NB4 (cell line): ENCODE measurements at regions not wholly inside any gene's neighbourhood (a gene's known extent, or its start where the extent isn't known, plus 50 kb on each side); places are given as distances from the start of the nearest gene placed in this dataset.

Experiments
- DNase-seq: peaks from one replicate; pipeline ENCODE4 v3.0.0; 2010; ENCODE audit warnings: low read depth
- H3K4me3 ChIP-seq: one replicate; pipeline ENCODE4 v1.5.1; 2011; ENCODE audit warnings: mild to moderate bottlenecking, low read depth, low read length, moderate library complexity
- MYC ChIP-seq: IDR thresholded peaks from 2 replicates; pipeline ENCODE4 v1.6.1; 2011; ENCODE audit warnings: low read depth, low read length
- POLR2A ChIP-seq: IDR thresholded peaks from 2 replicates; pipeline ENCODE4 v1.6.1; 2011; ENCODE audit warnings: mild to moderate bottlenecking; ENCODE audit not compliant: insufficient read length; ENCODE audit errors: extremely low read depth
- TF ChIP-seq, protein P1 (sequence below): IDR thresholded peaks from one replicate; pipeline ENCODE4 v1.5.1; 2012; ENCODE audit warnings: low read depth, low read length
- TF ChIP-seq, protein P2 (sequence below): IDR thresholded peaks from 2 replicates; pipeline ENCODE4 v1.6.1; 2011; ENCODE audit warnings: low read depth, low read length

DNA sequence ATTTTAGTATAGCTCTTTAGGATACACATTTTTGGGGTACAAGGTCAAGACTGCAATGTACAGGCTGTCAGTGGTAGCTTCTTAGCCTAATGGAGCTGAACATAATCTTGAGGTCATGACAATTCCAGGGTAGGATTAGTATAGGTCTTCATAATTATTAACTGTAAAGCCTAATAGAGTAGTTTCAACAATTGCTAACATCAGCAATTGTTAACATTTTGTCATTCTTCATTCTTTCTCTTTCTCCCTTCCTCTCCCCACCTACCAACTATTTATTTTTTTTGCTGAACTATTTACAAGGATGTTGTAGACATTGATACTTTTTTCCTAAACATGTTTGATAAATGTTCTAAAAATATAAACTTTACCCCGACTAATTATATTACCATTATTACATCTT, 461.3 kb upstream of the DCC start:
- DNase-seq: no peak
- TF ChIP-seq POLR2A: no peak
- TF ChIP-seq, protein P1, sequence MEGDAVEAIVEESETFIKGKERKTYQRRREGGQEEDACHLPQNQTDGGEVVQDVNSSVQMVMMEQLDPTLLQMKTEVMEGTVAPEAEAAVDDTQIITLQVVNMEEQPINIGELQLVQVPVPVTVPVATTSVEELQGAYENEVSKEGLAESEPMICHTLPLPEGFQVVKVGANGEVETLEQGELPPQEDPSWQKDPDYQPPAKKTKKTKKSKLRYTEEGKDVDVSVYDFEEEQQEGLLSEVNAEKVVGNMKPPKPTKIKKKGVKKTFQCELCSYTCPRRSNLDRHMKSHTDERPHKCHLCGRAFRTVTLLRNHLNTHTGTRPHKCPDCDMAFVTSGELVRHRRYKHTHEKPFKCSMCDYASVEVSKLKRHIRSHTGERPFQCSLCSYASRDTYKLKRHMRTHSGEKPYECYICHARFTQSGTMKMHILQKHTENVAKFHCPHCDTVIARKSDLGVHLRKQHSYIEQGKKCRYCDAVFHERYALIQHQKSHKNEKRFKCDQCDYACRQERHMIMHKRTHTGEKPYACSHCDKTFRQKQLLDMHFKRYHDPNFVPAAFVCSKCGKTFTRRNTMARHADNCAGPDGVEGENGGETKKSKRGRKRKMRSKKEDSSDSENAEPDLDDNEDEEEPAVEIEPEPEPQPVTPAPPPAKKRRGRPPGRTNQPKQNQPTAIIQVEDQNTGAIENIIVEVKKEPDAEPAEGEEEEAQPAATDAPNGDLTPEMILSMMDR: no peak
- TF ChIP-seq, protein P2, sequence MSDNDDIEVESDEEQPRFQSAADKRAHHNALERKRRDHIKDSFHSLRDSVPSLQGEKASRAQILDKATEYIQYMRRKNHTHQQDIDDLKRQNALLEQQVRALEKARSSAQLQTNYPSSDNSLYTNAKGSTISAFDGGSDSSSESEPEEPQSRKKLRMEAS: no peak
- H3K4me3 ChIP-seq: no peak overlapping the region

DNA sequence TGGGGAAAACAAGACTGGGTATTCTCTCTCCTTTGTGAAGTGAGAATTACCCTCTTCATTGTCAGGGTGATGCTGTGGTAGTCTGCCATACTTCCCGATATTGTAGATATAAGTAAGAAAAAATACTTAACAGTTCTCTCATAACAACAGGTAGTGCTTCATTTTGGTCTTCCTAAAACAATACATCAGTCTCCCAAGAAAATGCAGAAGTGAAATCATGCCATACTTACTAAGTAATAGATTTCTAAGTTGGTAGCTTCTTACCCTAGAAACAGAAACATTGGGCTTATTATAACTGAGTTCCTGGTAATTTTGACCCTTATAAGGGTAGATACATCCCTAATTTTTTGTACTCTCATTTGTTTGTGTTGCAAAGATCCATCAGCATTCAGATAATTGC, 460.7 kb upstream of the DCC start:
- TF ChIP-seq, protein P1: no peak
- TF ChIP-seq, protein P2: no peak
- TF ChIP-seq POLR2A (no peak), MYC (no peak)
- H3K4me3 ChIP-seq: no peak overlapping the region
- no peak for DNase-seq

DNA sequence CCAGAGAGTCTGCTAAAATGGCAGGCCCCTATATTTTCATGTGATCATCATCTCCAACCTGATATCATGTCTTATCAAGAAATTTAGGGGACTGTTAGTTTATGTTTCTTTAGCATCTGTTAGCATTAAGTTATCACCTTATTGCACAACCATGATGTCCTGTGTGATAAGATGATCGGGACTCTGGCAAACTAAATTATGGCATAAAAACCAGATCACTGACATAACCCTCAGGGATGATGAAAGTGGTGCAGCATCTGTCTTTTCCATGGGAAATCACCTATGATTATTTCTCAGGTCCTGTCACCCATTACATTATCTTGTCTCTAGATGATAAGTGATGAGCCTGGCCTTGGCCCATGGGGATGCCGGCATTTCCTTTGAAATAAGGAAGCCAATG, 458.6 kb upstream of the DCC start:
- TF ChIP-seq MYC (no peak), POLR2A (no peak)
- TF ChIP-seq, protein P1: no peak
- TF ChIP-seq, protein P2: no peak
- no peak overlapping the region for H3K4me3 ChIP-seq
- DNase-seq: no peak

DNA sequence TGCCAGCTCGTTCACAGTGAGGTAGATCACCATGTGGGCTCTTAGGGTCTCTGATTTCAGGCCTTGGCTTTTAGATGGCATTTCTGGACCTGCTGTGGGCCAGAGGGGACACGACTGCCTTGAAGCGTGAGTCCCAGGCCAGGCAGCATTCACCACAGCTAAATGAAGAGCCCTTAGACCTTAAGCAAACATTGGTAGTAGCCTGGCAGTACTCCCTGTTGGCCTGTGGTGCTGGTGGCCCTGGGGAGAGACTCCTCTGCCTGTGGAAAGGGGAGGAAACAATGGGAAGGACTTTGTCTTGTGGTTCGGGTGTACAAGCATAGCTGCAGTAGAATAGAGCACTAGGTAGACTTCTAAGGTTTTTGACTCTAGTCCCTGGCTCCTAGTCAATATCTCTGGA, 456.0 kb upstream of the DCC start:
- no peak for DNase-seq
- TF ChIP-seq, protein P1: no peak
- TF ChIP-seq POLR2A (no peak), MYC (no peak)
- TF ChIP-seq, protein P2: no peak
- H3K4me3 ChIP-seq: no peak overlapping the region

DNA sequence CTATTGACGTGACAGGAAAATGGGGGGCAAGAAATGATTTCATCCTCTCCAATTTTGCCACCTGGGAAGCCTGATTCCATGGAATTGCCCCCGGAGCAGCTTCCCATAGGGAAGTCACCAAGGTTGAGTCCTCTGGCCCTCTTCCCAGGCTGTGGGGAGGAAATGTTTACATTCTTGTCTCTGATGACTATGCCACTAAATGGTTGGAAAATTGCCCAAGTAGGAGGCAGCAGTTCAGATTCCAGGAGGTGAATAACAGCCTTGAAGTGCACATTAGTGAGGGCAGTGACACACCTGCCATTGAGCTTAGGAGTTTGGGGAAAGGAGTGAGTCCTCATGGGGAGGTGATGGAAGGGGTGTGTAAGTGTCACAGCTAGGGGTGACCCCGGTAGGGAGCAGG, 449.2 kb upstream of the DCC start:
- H3K4me3 ChIP-seq: no peak overlapping the region
- TF ChIP-seq, protein P1: no peak
- DNase-seq: no peak

DNA sequence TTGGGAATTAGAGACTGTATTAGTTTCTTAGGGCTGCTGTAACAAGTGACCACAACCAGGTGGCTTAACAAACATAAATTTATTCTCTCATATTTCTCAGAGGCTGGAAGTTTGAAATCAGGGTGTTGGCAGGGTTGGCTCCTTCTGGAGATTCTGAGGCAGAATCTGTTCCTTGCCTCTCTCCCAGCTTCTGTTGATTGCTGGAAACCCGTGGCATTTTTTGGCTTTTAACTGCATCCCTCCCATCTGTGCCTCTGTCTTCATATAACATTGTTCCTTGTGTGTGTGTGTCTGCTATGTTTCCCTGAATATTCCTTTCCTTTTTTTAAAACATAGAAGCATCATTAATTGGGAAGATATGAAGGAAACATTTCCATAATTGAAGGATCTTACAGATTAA, 448.1 kb upstream of the DCC start:
- DNase-seq: no peak
- H3K4me3 ChIP-seq: no peak overlapping the region
- TF ChIP-seq, protein P1: no peak
- TF ChIP-seq MYC (no peak), POLR2A (no peak)
- TF ChIP-seq, protein P2: no peak
